HG02981 (cell line): ENCODE measurements at regions not wholly inside any gene's neighbourhood (a gene's known extent, or its start where the extent isn't known, plus 50 kb on each side); places are given as distances from the start of the nearest gene placed in this dataset.
"Not testable (repeated sequence)": the region's sequence is repeated elsewhere in the genome, so short reads cannot be mapped to it uniquely, and the experiment has no call there.

Experiments used
- ATAC-seq: cut with Tn5 transposase; IDR thresholded peaks from one replicate; pipeline ENCODE4 v1.9.1; 2021; ENCODE audit warnings: mild to moderate bottlenecking, moderate library complexity; ENCODE audit not compliant: unreplicated experiment

DNA sequence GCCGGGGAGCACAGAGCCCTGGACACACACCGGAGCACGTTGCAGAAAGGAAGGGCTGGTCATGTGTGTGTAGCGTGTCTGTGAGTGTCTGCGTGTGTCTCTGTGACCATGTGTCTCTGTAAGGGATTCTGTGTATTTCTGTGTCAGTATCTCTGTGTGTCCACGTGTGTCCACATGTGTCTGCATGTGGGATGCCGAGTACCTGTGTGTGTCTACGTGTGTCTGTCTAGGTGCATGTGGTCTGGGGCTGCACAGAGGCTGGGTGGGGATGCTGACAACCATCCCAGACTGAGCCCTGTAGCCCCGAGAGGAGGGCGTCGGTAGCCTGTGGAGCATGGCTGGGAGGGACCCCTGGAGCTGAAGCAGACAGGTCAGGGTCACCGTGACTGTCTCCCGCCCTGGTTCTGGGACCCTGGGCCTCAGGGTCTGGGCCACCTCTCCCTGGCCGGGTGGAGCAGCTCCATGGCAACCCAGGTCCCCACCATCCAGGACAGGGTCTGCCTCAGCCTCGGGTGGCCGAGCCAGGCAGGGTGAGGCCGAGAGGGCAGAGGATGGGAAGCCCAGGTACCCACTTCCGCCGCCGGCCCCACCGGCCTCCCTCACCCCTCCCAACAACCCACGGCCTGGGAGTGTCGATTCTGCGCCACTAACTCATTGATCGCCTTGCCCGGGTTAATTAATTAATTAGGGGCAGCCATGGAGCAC lies 122.7 kb downstream of the FAM53A start:
- no peak for ATAC-seq

DNA sequence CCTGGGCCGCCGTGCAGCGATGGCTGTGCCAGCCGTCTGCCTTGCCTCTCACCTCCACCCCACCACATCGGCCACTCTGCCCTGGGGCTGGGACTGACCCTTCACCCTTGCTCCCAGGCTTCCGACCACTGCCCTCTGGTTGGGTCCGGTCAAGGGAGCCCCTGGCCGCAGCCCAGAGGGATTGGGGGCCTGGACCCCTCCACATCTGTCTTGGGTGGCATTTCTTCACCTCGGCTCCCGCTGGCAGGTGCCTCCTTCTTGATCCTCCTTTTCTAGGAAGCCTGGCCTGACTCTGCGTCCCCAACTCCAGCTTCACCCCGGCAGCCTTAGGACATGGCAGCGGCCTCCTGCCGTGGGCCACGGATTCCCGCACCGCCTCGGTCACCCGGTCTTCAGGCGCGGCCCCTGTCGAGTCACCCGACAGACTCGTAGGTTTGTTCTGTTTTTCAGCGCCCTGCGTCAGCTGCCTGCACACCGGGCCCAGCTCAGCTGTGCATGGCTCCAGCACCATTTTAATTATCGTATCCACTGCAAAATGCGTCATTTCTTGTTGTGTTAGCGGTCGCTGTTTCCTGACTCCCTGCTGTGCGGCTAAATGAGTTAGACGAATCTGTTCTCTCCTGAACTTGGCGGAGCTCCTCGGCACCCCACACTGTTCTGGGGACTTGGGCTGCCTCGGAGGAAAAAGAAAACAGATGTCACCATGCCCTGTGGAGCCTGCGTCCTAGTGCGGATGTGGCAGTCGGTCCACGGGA lies 124.0 kb downstream of the FAM53A start:
- no peak for ATAC-seq

- ATAC-seq, result no peak
Observed at GRCh38 chr4:1558205-1558604, 125.9 kb downstream of the FAM53A start.

DNA sequence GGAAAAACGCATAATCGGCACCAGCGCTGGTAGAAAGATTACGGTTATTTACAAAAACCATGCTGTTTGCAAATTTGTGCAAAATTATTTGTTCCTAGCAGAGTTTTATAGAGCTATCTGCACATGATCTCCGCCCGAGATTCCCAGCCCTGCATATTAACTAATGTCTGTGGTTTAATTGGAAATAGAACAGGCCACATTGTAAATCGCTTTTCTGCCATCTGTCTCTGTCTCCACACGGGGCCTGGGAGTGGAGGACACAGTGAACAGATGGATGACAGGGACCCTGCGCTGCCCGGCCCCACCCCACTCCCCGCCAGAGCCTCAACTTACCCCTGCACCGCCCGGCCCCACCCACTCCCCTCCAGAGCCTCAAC lies 126.9 kb downstream of the FAM53A start:
- no peak for ATAC-seq

DNA sequence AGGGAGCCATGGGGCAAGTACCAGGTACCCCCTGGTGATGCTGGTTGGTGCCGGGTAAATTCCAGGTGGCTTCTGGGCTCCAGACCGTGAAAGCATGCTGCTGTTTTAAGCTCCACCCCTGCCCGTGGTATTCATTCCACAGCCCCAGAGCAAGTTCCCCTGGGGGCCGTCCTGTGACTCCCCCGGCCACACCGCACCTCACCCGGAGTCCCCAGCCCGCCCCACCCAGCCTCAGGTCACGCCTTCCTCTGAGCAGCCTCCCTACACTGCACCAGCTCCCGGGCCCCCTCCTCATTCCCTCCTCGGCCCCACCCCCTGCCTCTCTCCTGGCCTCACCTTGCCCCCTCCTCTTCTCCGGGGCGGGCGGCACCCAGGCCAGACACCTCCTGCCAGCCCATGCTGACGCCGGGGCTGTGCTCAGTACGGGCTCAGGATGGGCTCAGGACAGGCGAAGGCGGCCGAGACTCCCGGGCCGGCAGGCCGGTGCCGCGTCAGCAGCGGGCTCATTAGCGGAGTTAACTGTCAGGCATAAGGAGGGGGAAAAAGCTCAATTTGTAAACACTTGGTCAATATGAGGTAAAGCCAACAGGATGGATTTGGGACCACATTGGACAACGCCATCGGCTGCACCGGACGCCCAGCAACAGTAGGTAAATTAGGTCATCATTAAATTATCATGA lies 127.4 kb downstream of the FAM53A start:
- ATAC-seq, result no peak

DNA sequence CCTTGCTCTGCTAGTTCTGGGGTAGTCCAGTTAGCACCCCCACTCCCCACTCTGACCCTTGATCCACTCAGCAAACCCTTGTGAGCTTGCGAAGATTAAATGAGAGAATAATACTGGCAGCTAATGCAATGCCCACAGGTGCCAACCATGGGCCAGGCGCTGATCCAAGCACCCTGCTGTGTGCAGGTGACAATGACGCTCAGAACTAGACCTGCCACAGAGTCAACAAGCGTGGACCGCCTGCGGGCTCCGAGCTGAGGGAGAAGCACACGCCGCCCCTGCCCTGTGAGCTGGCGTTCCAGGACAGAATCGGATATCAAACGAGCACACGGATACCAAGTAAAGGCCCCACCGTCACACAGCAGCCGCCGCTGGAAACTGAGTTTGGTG lies 129.2 kb downstream of the FAM53A start:
- no peak for ATAC-seq

GRCh38 chr4:1554246-1554875 lies 129.8 kb downstream of the FAM53A start:
- no peak for ATAC-seq

DNA sequence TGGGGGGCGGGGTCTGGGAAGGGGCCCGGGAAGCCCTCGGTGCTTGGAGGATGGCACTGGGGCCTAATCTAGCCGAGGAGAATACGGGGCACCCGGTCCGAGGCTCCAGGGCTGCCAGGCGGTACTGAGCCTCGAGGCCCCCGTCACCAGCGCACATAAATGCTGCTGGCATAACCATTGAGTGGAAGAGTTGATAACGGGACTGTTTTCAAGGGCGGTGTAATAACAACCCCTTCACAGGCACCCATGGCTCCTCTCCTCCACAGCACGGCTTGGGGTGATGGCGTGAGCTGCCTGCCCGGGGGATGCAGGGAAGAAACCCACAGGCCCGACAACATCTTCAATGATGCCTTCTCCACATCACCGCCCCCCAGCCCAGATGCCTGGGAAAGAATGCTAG lies 130.7 kb downstream of the FAM53A start:
- ATAC-seq, result no peak

GRCh38 chr4:1552451-1552850 lies 131.7 kb downstream of the FAM53A start:
- no peak for ATAC-seq

DNA sequence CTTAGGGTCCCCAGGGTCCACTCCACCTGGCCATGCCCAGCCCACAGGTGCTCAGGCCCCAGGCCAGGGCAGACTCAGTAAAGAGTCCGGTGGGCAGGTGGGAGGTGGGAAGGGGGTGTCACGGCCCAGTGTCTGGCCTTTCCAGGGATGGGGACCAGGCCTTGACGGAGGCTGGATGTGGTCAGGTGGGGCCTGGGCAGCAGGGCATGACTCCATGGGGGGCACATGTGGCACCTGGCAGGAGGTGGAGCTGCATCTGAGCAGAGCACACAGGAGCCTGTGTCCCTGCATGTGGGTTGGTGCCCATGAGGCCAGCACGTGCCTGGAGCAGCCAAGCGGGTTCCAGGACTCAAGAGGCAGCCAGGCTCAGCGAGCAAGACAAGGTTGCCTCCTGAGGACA lies 132.9 kb downstream of the FAM53A start:
- no peak for ATAC-seq

- ATAC-seq, result no peak
Observed at GRCh38 chr4:1550122-1551070, 133.7 kb downstream of the FAM53A start.

GRCh38 chr4:1549638-1550035 lies 134.5 kb downstream of the FAM53A start:
- no peak for ATAC-seq

DNA sequence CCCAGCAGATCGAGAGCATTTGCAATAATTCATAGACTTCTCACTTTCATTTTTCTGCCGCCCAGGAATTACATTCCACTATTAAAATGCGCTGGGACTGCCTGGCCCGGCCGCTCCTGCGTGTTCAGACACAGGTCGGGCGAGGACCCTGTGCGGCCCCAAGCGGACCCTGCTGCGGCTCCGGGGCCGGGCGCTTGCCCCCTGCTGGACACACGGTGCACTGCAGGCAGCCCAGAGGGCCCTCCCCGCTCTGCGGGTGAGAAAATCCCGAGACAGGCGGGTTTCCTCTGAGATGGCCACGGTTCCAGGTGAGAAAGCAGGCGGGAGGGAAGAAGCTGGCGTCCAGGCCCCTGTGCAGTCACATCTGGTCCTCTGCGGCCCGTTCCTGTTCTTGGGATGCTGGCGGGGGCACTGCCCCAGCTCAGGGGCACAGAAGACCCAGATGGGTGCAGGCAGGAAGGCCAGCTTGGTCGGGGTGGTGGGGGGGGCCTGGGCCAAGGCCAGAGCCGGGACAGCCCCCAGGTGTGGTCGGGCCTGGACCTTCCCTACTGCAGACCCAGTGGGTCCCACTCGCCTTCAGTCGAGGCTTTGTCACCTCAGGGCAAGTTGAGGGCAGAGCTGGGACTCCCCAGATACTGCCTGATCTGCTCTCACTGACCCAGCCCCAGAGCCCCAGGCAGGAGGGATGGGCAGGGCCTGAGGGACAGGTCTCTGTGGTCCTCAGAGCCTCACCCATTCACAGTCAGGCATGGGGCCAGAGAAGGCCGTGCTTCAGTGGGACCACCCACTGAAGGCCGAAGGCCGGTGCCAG lies 135.1 kb downstream of the FAM53A start:
- ATAC-seq, result not testable (repeated sequence)

- ATAC-seq, result no peak
Observed at GRCh38 chr4:1547856-1548826, 136.0 kb downstream of the FAM53A start.

GRCh38 chr4:1547131-1547855 lies 136.8 kb downstream of the FAM53A start:
- ATAC-seq, result no peak

- no peak for ATAC-seq
Observed at GRCh38 chr4:1544861-1545281, 138.6 kb upstream of the NKX1-1 start.

- ATAC-seq, result not testable (repeated sequence)
Observed at GRCh38 chr4:1544435-1544834, 138.2 kb upstream of the NKX1-1 start.

- no peak for ATAC-seq
Observed at GRCh38 chr4:1543976-1544375, 137.7 kb upstream of the NKX1-1 start.
